NCI-H2196 treated with DMSO at 0.1 percent for 48 hours (cell line): ENCODE measurements at regions not wholly inside any gene's neighbourhood (a gene's known extent, or its start where the extent isn't known, plus 50 kb on each side); places are given as distances from the start of the nearest gene placed in this dataset.

Experiments used
- DNase-seq: peaks from one replicate; lab custom pipeline; 2025; ENCODE audit not compliant: unreplicated experiment; lab: John Stamatoyannopoulos, UW

GRCh38 chr2:242022550-242023290, 153.2 kb downstream of the RTP5 start:
- DNase-seq: no peak

- DNase-seq: no peak
These were observed 155.3 kb downstream of the RTP5 start for GRCh38 chr2:242024751-242025355.

- no peak for DNase-seq
These were observed 158.3 kb downstream of the RTP5 start for GRCh38 chr2:242027676-242028450.

- no peak for DNase-seq
These were observed 160.1 kb downstream of the RTP5 start for GRCh38 chr2:242029422-242030225.

- DNase-seq: no peak
These were observed 160.7 kb downstream of the RTP5 start for GRCh38 chr2:242030226-242030575.

- no peak for DNase-seq
These were observed 161.3 kb downstream of the RTP5 start for GRCh38 chr2:242030858-242031257.

GRCh38 chr2:242031481-242032019, 162.0 kb downstream of the RTP5 start:
- no peak for DNase-seq

GRCh38 chr2:242032780-242033656, 163.5 kb downstream of the RTP5 start:
- no peak for DNase-seq

GRCh38 chr2:242034138-242034537, 164.6 kb downstream of the RTP5 start:
- DNase-seq: no peak

GRCh38 chr2:242034996-242035814, 165.7 kb downstream of the RTP5 start:
- no peak for DNase-seq

GRCh38 chr2:242035858-242036652, 166.5 kb downstream of the RTP5 start:
- DNase-seq: no peak

- DNase-seq: no peak
These were observed 167.1 kb downstream of the RTP5 start for GRCh38 chr2:242036653-242036950.

- DNase-seq: no peak
These were observed 168.8 kb downstream of the RTP5 start for GRCh38 chr2:242038166-242038927.

- no peak for DNase-seq
These were observed 169.4 kb downstream of the RTP5 start for GRCh38 chr2:242038928-242039341.

GRCh38 chr2:242040303-242040655, 170.8 kb downstream of the RTP5 start:
- DNase-seq: no peak

- DNase-seq: no peak
These were observed 171.2 kb downstream of the RTP5 start for GRCh38 chr2:242040681-242041080.

- no peak for DNase-seq
These were observed 172.3 kb downstream of the RTP5 start for GRCh38 chr2:242041816-242042215.
